ENCODE measurements at regions not wholly inside any gene's neighbourhood (a gene's known extent, or its start where the extent isn't known, plus 50 kb on each side); places are given as distances from the start of the nearest gene placed in this dataset.
"Not testable (repeated sequence)": the region's sequence is repeated elsewhere in the genome, so short reads cannot be mapped to it uniquely, and the experiment has no call there.

- in situ Hi-C loops (cut with MboI; ENCODE audit: low pct_ligation_motif_present in 1 of 4, low pct_unique_long_range_greater_than_20kb in 1 of 4, low sequenced_read_pairs in 3 of 4) = no loop called here
- TF ChIP-seq CTCF (IDR thresholded peaks at IDR 0.05) (no peak), EP300 (IDR thresholded peaks at IDR 0.05; ENCODE audit: low read depth) (no peak)
- Histone ChIP-seq H3K27ac (no peak overlapping the region), H3K9me3 (no peaks in the 10 kb centered on the region), H3K4me3 (no peak overlapping the region), H3K36me3 (no peaks in the 10 kb centered on the region), H3K4me1 (peaks cover 0 to 12% (median 2%) of the 10 kb centered on the region in 4 donors), H3K27me3 (peaks cover 4% of the 10 kb centered on the region)
- 58 to 67% methylated on average over 1 to 3 of the region's 3 CpGs for WGBS, 2 donors (ENCODE audit: low coverage in 1 of 2)
- DNase-seq = no peak
- intact Hi-C loops (cut with DNase I; ENCODE audit: low total_unique reads) = no loop called here
Observed at GRCh38 chr14:21912367-21912766, 238.7 kb upstream of the OR4E1 start.

GRCh38 chr14:21911877-21912276 is 238.3 kb upstream of the OR4E1 start:
- in situ Hi-C loops (cut with MboI; ENCODE audit: low pct_ligation_motif_present in 1 of 4, low pct_unique_long_range_greater_than_20kb in 1 of 4, low sequenced_read_pairs in 3 of 4) (no loop called here), intact Hi-C loops (cut with DNase I; ENCODE audit: low total_unique reads) (no loop called here)
- TF ChIP-seq CTCF (IDR thresholded peaks at IDR 0.05) (no peak), EP300 (IDR thresholded peaks at IDR 0.05; ENCODE audit: low read depth) (no peak), POLR2A (IDR thresholded peaks at IDR 0.05) (no peak), POLR2AphosphoS5 (IDR thresholded peaks at IDR 0.05) (no peak)
- Histone ChIP-seq H3K9me3 (no peaks in the 10 kb centered on the region), H3K36me3 (no peaks in the 10 kb centered on the region), H3K4me1 (peaks cover 0 to 12% (median 2%) of the 10 kb centered on the region in 4 donors), H3K4me3 (no peak overlapping the region), H3K27me3 (peaks cover 4% of the 10 kb centered on the region), H3K27ac (no peak overlapping the region)
- DNase-seq = no peak
- WGBS, 2 donors (ENCODE audit: low coverage in 1 of 2) = 56 to 100% methylated on average over 1 of the region's 1 CpG

GRCh38 chr14:21910260-21910659 is 236.6 kb upstream of the OR4E1 start:
- WGBS, 2 donors (ENCODE audit: low coverage in 1 of 2) = 0 to 48% methylated on average over 2 to 4 of the region's 4 CpGs
- TF ChIP-seq POLR2AphosphoS5 (IDR thresholded peaks at IDR 0.05) (no peak), EP300 (IDR thresholded peaks at IDR 0.05; ENCODE audit: low read depth) (no peak), CTCF (IDR thresholded peaks at IDR 0.05) (no peak), POLR2A (IDR thresholded peaks at IDR 0.05) (no peak)
- DNase-seq = no peak
- Histone ChIP-seq H3K9me3 (no peaks in the 10 kb centered on the region), H3K4me1 (peaks cover 0 to 6% (median 2%) of the 10 kb centered on the region in 4 donors), H3K4me3 (no peak overlapping the region), H3K36me3 (no peaks in the 10 kb centered on the region), H3K27ac (no peak overlapping the region), H3K27me3 (peaks cover 4% of the 10 kb centered on the region)
- in situ Hi-C loops (cut with MboI; ENCODE audit: low pct_ligation_motif_present in 1 of 4, low pct_unique_long_range_greater_than_20kb in 1 of 4, low sequenced_read_pairs in 3 of 4) (no loop called here), intact Hi-C loops (cut with DNase I; ENCODE audit: low total_unique reads) (no loop called here)

- H3K4me1 ChIP-seq = peaks cover 0 to 3% (median 0%) of the 10 kb centered on the region in 4 donors
- in situ Hi-C loops (cut with MboI; ENCODE audit: low pct_ligation_motif_present in 1 of 4, low pct_unique_long_range_greater_than_20kb in 1 of 4, low sequenced_read_pairs in 3 of 4) (no loop called here), intact Hi-C loops (cut with DNase I; ENCODE audit: low total_unique reads) (no loop called here)
- no peak for DNase-seq
- TF ChIP-seq POLR2A (IDR thresholded peaks at IDR 0.05) (no peak), POLR2AphosphoS5 (IDR thresholded peaks at IDR 0.05) (no peak), CTCF (IDR thresholded peaks at IDR 0.05) (peak in 2 of 5 experiments; percentile 18 to 26), EP300 (IDR thresholded peaks at IDR 0.05; ENCODE audit: low read depth) (no peak)
- H3K4me3 ChIP-seq = no peak overlapping the region
- 51 to 60% methylated on average over 4 of the region's 4 CpGs for WGBS, 2 donors (ENCODE audit: low coverage in 1 of 2)
- H3K27ac ChIP-seq = peak overlapping the region in 1 of 4 donors; percentile 6
- H3K36me3 ChIP-seq = no peaks in the 10 kb centered on the region
- no peaks in the 10 kb centered on the region for H3K27me3 ChIP-seq
- H3K9me3 ChIP-seq = no peaks in the 10 kb centered on the region
Observed at GRCh38 chr14:21902561-21903181, 229.1 kb upstream of the OR4E1 start.

GRCh38 chr14:21894898-21895194 is 221.2 kb upstream of the OR4E1 start:
- H3K27me3 ChIP-seq; H3K9me3 ChIP-seq; intact Hi-C loops (cut with DNase I; ENCODE audit: low total_unique reads); H3K36me3 ChIP-seq; H3K4me1 ChIP-seq; in situ Hi-C loops (cut with MboI; ENCODE audit: low pct_ligation_motif_present in 1 of 4, low pct_unique_long_range_greater_than_20kb in 1 of 4, low sequenced_read_pairs in 3 of 4); H3K4me3 ChIP-seq; H3K27ac ChIP-seq; DNase-seq: not testable (repeated sequence)
- WGBS, 2 donors (ENCODE audit: low coverage in 1 of 2) = 79% methylated on average over 6 of the region's 6 CpGs; no CpG with 5 or more reads in 1 of the 2 donors
